ENCODE measurements at regions not wholly inside any gene's neighbourhood (a gene's known extent, or its start where the extent isn't known, plus 50 kb on each side); places are given as distances from the start of the nearest gene placed in this dataset.

DNA sequence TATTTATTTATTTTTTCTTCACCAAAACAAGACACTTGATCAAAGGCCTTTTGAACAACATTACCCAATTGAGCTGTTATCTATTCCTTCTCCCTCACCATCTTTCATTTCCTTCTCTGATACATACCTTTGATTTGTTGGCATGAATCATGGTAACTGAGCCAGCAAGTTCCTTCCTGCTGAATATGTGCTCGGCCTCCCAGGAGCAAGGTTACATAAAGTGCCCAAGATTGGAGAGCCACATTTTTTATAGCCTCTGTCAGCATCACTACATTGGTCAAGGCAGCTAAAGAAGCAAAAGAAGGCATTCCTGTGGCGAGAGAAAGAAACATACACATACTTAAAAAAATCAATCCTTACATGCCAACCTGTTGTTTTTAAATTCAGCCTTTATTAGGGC lies 369.6 kb downstream of the CYLC2 start (continued):
- TF ChIP-seq, protein P1, sequence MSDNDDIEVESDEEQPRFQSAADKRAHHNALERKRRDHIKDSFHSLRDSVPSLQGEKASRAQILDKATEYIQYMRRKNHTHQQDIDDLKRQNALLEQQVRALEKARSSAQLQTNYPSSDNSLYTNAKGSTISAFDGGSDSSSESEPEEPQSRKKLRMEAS (IDR thresholded peaks at IDR 0.05): no peak
- TF ChIP-seq ZFX (IDR thresholded peaks at IDR 0.05): no peak

DNA sequence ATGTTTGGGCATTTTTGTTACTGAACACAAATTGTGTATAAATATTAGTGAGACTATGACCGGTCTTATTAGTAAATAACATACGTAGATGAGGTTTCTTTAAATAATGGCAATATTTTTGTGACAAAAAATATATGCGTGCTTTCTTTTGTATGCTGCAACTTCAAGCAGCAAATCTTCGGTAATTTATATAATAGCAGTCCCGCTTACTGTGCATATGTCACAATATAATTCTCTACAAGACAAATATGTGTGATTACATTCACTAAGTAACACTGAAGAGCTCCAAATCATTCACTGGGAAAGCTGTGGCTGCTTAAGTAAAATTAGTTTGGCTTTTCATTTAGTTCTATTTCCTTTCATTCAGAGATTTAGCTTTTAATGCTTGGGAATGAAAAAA lies 376.0 kb downstream of the CYLC2 start:
- POLR2A ChIA-PET: no interaction called here
- H4K20me1 ChIP-seq (ENCODE audit: insufficient read depth): no peaks in the 10 kb centered on the region
- no peak for DNase-seq (ENCODE audit: low read depth, low spot score)

More for the DNA sequence above, 376.0 kb downstream of the CYLC2 start:
- H3K4me1 ChIP-seq (ENCODE audit: control insufficient read depth in 1 of 2, insufficient read depth in 2 of 2, low read length in 2 of 2): no peaks in the 10 kb centered on the region
- no peaks in the 10 kb centered on the region for H3K79me2 ChIP-seq (ENCODE audit: insufficient read depth, low read length)
- no peak overlapping the region for H3K4me3 ChIP-seq (replicated peaks in 1 of 2; ENCODE audit: low read depth in 1 of 2, low read length in 2 of 2)
- no peak overlapping the region for H3K4me2 ChIP-seq (ENCODE audit: low read length)
- H3K27me3 ChIP-seq (ENCODE audit: insufficient read depth, low read length): no peaks in the 10 kb centered on the region
- no peak overlapping the region for H3K9ac ChIP-seq (ENCODE audit: low read length)
- H3K9me2 ChIP-seq (ENCODE audit: insufficient read depth): no peaks in the 10 kb centered on the region
- no peak overlapping the region for H2AFZ ChIP-seq (ENCODE audit: low read depth, low read length, poor library complexity, severe bottlenecking)
- intact Hi-C loops (cut with micrococcal nuclease): no loop called here
- ChIA-PET RAD21 (ENCODE audit: low non-redundant PET in 1 of 2, low total read pairs in 2 of 2, uncharacterized antibody in 2 of 2, unreplicated experiment in 2 of 2) (no interaction called here), CTCF (no interaction called here)
- TF ChIP-seq EZH2 (IDR thresholded peaks at IDR 0.05) (no peak), ZFX (IDR thresholded peaks at IDR 0.05) (no peak), ZNF274 (IDR thresholded peaks at IDR 0.05; ENCODE audit: low read depth, low read length) (no peak), RAD21 (IDR thresholded peaks at IDR 0.05; ENCODE audit: low read depth) (no peak), POLR2A (IDR thresholded peaks at IDR 0.05; ENCODE audit: borderline replicate concordance, extremely low read depth, insufficient read depth, insufficient read length) (no peak), TCF7L2 (IDR thresholded peaks at IDR 0.05; ENCODE audit: borderline replicate concordance, extremely low read depth, insufficient read depth, insufficient read length) (no peak), SIN3A (IDR thresholded peaks at IDR 0.05; ENCODE audit: low read depth) (no peak)
- TF ChIP-seq, protein P2, sequence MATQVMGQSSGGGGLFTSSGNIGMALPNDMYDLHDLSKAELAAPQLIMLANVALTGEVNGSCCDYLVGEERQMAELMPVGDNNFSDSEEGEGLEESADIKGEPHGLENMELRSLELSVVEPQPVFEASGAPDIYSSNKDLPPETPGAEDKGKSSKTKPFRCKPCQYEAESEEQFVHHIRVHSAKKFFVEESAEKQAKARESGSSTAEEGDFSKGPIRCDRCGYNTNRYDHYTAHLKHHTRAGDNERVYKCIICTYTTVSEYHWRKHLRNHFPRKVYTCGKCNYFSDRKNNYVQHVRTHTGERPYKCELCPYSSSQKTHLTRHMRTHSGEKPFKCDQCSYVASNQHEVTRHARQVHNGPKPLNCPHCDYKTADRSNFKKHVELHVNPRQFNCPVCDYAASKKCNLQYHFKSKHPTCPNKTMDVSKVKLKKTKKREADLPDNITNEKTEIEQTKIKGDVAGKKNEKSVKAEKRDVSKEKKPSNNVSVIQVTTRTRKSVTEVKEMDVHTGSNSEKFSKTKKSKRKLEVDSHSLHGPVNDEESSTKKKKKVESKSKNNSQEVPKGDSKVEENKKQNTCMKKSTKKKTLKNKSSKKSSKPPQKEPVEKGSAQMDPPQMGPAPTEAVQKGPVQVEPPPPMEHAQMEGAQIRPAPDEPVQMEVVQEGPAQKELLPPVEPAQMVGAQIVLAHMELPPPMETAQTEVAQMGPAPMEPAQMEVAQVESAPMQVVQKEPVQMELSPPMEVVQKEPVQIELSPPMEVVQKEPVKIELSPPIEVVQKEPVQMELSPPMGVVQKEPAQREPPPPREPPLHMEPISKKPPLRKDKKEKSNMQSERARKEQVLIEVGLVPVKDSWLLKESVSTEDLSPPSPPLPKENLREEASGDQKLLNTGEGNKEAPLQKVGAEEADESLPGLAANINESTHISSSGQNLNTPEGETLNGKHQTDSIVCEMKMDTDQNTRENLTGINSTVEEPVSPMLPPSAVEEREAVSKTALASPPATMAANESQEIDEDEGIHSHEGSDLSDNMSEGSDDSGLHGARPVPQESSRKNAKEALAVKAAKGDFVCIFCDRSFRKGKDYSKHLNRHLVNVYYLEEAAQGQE (IDR thresholded peaks at IDR 0.05; ENCODE audit: low read depth): no peak
- TF ChIP-seq, protein P1 (IDR thresholded peaks at IDR 0.05): no peak
- no TSS peak for BruUV-seq (replicated peaks)
- no peak for ATAC-seq
- H3K27ac ChIP-seq (ENCODE audit: low read depth, low read length): no peak overlapping the region
- peaks cover 5 to 12% of the 10 kb centered on the region in 2 experiments; a peak in 2 of 4 replicates for H3K9me3 ChIP-seq (ENCODE audit: control insufficient read depth in 1 of 2, insufficient read depth in 1 of 2, low read depth in 1 of 2, low read length in 2 of 2)
- H3K36me3 ChIP-seq (ENCODE audit: control insufficient read depth in 1 of 2, insufficient read depth in 2 of 2, low read length in 2 of 2): no peaks in the 10 kb centered on the region
